HG03139 (cell line): ENCODE measurements at regions not wholly inside any gene's neighbourhood (a gene's known extent, or its start where the extent isn't known, plus 50 kb on each side); places are given as distances from the start of the nearest gene placed in this dataset.
"Not testable (repeated sequence)": the region's sequence is repeated elsewhere in the genome, so short reads cannot be mapped to it uniquely, and the experiment has no call there.

ENCODE experiments used
- ATAC-seq: cut with Tn5 transposase; IDR thresholded peaks from one replicate; pipeline ENCODE4 v1.9.1; 2021; ENCODE audit not compliant: unreplicated experiment

DNA sequence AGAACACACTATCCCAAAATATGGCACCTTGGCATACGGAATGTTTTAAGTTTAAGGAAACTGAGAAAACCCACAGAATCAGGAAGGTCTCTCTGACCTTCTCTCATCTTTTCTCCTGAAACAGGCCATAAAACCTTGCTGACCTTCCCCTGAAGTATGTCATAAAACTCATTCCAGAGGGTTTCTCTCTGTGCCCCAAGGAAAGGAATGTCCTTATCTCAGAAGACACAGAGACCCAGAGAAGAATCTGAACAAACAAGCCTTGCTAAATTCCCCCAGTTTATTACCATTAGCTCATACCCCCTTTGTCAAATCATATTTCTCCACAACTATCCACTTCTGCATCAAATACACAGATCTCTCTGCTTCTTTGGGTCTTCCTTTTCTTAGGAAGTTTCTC, 603.1 kb downstream of the MCTP2 start:
- ATAC-seq, result no peak

GRCh38 chr15:94838281-94838680, 606.9 kb downstream of the MCTP2 start:
- ATAC-seq, result no peak

GRCh38 chr15:94840794-94841783, 609.7 kb downstream of the MCTP2 start:
- no peak for ATAC-seq

DNA sequence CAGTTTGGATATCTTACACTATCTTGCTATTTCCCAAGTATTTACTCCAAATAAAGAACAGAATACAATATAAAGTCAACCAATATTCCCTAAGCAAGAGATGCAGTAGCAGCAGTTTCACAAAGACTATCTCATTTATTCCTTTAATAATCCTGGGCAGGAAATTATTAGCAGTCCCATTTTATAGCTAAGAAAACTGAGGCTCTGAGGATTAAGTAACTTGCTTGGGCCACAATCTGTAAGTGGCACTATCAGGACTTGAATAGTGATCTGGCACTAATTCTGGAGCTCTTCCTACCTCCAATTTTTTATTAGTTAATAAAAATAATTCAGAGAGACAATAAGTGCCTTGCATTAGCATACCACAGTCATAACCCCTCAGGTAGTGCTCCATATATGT, 611.7 kb downstream of the MCTP2 start:
- no peak for ATAC-seq

DNA sequence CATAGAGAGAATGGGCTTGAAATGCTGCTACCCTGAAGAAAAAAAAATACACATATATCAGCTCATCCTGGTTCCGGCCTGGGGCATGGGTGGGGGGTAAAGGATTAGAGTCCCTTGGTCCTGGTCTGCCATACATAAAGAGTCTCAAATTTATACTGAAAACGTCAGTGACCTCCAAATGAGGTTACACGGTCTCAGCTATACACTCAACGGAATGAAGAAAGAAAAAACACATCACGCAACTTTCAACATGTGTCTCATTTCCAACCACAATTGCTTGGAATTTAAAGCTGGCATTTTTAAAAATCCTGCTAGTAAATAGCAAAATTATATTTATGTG, 612.8 kb downstream of the MCTP2 start:
- ATAC-seq, result no peak

GRCh38 chr15:94844538-94845389, 613.4 kb downstream of the MCTP2 start:
- ATAC-seq, result no peak

DNA sequence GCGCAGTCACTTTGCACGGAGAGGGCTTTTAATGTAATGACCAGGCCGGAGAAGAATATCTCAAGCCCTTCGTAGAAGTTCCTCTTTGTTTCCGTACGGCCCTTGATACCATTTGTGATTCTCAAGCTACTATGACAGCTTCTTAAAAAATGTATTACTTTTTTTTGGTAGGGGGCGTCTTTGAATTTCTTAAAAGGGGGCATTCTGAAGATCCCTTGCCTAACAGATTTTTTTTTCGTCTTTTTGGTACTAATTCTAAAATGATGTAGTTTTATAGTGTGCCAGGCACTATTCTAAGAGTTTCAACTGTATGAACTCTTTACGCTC, 614.0 kb downstream of the MCTP2 start:
- ATAC-seq, result no peak

DNA sequence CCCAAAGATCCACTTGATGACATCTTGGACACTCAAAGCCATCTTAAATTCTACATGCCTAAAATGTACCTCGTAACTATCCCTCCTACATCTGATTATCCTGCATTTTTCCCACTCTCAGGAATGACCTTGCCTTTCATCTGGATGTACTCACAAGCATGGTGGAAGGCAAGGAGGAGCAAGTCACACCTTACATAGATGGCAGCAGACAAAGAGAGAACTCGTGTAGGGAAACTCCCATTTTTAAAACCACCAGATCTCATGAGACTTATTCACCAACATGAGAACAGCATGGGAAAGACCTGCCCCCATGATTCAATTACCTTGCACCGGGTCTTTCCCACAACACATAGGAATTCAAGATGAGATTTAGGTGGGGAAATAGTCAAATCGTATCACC, 616.0 kb downstream of the MCTP2 start:
- ATAC-seq, result no peak

DNA sequence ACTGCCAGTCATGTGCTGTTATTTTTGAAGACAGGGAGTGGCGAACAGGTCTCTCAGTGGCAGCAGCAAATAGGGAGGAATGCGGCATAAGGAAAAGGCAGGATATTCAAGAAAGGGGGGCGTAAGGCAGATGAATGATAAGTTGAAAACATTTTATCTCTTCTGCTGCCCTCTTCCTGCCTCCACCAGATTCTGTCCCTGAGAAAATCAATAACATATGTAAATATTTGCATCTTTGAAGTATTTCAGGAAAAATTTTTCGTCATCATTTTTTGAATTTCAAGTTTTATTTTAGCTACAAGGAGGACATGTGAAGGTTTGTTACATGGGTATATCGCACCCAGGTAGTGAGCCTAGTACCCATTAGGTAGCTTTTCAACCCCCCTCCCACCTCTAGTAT, 616.7 kb downstream of the MCTP2 start:
- ATAC-seq, result no peak

DNA sequence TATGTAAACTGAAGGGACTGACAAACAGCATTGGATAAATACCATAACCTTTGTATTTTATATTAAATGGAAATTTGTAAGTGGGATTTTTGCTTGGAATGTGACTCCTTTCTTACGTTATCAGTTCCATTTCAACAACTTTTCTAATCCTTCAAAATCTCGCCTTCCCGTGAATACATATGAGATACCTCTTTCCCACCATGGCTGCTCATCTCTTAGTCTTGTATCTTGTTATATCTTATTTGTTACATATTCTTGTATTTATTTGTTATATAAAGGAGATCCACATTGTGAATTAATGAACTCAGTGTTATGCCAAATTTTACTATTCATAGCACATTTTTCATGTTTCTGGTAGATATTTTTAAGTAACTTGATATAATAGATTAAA, 623.7 kb downstream of the MCTP2 start:
- no peak for ATAC-seq

DNA sequence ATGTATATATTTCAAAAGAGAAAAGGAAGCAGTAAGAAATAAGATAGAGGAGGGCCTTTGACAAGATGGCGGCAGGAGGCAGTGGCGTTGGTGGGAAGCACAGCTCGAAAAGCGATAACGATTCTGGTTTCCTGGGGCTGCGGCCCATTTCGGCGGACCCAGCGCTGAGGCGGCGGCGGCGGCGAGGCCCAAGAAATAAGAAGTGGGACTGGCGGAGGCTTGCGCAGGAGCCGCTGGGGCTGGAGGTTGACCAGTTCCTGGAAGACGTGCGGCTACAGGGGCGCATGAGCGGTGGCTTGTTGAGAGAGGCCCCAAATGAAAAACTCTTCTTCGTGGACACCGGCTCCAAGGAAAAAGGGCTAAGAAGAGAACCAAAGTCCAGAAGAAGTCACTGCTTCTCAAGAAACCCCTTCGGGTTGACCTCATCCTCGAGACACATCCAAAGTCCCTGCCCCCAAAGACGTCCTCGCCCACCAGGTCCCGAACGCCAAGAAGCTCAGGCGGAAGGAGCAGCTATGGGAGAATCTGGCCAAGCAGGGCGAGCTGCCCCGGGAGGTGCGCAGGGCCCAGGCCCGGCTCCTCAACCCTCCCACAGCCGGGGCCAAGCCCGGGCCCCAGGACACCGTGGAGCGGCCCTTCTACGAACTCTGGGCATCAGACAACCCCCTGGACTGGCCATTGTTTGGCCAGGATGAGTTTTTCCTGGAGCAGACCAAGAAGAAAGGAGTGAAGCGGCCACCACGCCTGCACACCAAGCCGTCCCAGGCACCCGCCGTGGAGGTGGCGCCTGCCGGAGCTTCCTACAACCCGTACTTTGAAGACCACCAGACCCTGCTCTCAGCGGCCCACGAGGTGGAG, 624.3 kb downstream of the MCTP2 start:
- no peak for ATAC-seq

GRCh38 chr15:94856267-94856854, 625.0 kb downstream of the MCTP2 start:
- ATAC-seq, result no peak

- no peak for ATAC-seq
These were observed 626.1 kb downstream of the MCTP2 start for GRCh38 chr15:94857466-94857865.

- ATAC-seq, result no peak
These were observed 626.6 kb downstream of the MCTP2 start for GRCh38 chr15:94858011-94858410.

DNA sequence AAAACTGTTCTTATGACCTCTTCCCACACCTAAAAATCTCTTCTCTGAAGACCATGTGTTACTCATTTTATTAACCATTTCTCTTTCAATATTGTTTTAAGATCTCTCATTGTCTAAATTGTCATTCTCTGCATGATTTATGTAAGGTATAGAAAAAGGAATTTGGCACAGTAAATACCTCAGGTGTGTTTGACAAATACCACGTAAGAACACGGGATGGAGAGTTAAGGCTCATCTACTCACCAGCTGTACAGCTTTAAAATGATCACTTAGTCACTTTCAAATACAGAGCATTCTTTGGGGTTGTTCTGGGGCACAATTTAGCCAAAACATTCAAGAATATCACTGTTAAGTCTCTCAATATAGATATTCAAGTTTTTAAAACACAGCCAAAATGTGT, 627.1 kb downstream of the MCTP2 start:
- ATAC-seq, result no peak

GRCh38 chr15:94858920-94859319, 627.6 kb downstream of the MCTP2 start:
- ATAC-seq, result no peak

DNA sequence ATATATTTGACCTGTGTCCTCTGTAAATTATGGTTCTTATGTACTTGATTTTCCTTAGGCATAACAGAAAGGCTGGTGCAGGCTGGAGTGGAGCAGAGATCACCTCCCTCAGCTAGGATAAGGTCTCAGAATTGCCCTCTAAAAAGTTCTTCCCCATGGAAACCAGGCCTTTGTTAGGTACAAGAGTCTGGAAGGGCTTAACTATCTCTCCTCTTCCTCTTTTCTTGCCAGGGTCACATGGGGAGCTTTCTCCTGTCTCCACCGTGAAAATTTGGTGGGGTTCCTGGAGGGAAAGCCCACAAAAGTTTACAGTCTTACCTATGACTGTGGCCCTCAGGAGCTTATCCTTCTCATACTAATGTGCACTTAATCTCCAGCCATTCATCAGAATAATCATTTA, 633.2 kb downstream of the MCTP2 start:
- no peak for ATAC-seq

DNA sequence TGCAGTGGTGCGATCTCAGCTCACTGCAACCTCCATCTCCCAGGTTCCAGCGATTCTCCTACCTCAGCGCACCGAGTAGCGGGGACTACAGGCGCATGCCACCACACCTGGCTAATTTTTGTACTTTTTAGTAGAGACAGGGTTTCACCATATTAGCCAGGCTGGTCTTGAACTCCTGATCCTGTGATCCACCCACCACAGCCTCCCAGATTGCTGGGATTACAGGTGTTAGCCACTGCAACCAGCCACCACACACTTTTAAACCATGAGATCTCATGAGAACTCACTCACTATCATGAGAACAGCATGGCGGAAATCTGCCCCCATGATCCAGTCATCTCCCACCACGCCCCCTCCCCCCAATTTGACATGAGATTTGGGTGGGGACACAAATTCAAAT, 636.9 kb downstream of the MCTP2 start:
- ATAC-seq, result not testable (repeated sequence)

GRCh38 chr15:94875550-94875949, 644.2 kb downstream of the MCTP2 start:
- ATAC-seq, result no peak

- no peak for ATAC-seq
These were observed 646.5 kb downstream of the MCTP2 start for GRCh38 chr15:94877833-94878232.
